GM19351 (cell line): ENCODE measurements at regions not wholly inside any gene's neighbourhood (a gene's known extent, or its start where the extent isn't known, plus 50 kb on each side); places are given as distances from the start of the nearest gene placed in this dataset.
"Not testable (repeated sequence)": the region's sequence is repeated elsewhere in the genome, so short reads cannot be mapped to it uniquely, and the experiment has no call there.

Experiments used
- ATAC-seq: cut with Tn5 transposase; IDR thresholded peaks from one replicate; pipeline ENCODE4 v1.9.1; 2021; ENCODE audit warnings: mild to moderate bottlenecking, moderate library complexity; ENCODE audit not compliant: unreplicated experiment

DNA sequence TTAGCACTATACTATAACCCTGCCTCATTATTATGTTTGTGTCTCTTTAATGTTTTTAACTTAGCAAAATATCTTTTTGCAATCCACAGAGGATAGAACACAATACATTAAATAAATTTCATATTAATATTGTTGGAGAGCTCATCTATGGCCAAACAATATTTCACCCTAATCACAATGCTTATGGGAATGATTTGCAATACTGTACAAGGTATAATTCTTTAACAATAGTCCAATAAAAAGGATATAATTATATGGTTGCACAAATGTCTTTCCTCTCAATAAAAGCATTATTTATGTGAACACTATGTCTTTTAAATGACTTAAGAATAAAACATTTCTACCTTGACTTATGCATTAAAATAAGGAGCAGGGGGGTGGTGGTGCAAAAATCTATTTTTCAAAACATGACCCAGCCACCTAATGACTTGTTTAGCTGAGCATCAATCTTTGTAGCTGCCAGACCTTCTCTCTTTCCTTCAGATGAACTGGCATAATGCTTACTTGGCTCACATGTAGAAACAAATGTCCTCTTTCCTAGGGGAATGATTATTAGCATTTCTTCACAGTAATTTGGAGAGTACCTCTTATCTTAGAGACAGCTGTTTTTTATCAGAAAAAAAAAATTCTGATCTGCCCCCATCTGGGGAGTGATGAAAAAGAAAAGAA, 1933.6 kb upstream of the LRRTM1 start:
- no peak for ATAC-seq

GRCh38 chr2:82234283-82234874, 1929.8 kb upstream of the LRRTM1 start:
- no peak for ATAC-seq

DNA sequence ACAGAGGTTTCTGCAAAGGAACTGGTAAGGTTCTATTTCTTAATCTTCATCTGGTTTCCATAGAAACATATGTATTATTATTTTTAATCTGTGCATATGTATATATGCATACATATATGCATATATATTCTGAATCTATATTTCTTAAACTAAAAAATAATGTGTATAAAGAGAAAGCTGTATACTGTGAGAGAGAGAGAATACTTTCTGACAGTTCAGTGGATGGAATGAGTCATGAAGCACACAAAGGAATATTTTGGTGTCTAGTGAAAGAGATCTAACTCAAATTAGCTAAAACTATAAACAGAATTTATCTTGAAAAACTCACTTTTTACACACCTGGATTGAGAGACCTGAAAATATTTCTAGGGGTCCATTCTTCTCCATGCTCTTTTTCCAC, 1929.3 kb upstream of the LRRTM1 start:
- ATAC-seq, result no peak

GRCh38 chr2:82230406-82230805, 1925.9 kb upstream of the LRRTM1 start:
- ATAC-seq, result no peak

DNA sequence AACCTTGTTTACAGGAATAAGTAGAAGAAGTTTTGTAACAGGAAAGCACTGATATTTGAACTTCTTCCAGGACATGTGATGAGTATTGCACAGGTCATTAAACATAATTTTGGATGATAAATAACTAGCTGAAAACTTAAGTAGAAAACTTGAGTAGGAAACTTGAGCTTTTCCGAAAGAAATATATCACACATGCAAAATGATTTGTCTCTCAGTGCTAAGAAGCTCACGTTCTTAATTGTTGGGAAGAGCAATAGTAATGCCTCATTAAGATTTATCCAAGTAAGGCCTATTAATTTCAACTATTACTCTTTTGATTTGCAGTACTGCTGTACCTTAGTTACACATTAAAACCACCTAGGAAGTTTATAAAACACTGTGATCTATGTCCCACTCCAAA, 1921.9 kb upstream of the LRRTM1 start:
- no peak for ATAC-seq

GRCh38 chr2:82224301-82224940, 1919.9 kb upstream of the LRRTM1 start:
- ATAC-seq, result no peak

DNA sequence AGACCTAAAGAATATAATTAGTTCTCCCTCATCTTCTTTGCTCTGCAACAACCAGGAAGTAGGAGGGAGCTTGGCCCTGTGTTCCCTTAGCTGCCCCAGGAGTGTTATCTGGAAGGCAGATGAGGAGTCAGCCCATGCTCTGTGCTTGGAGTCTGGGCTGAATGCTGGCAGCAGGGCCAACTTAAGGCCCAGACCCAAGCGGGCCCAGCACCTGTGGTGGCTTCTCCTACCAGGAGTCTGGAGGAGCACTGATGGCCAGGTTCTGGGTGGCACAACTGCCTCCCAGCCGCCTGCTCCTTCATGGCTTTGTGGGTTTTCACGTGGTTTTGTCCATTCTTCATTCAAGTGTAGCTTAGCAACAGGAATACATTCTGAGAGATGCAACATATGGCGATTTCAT, 1910.7 kb upstream of the LRRTM1 start:
- ATAC-seq, result no peak

- no peak for ATAC-seq
These were observed 1894.9 kb upstream of the LRRTM1 start for GRCh38 chr2:82199493-82199852.

DNA sequence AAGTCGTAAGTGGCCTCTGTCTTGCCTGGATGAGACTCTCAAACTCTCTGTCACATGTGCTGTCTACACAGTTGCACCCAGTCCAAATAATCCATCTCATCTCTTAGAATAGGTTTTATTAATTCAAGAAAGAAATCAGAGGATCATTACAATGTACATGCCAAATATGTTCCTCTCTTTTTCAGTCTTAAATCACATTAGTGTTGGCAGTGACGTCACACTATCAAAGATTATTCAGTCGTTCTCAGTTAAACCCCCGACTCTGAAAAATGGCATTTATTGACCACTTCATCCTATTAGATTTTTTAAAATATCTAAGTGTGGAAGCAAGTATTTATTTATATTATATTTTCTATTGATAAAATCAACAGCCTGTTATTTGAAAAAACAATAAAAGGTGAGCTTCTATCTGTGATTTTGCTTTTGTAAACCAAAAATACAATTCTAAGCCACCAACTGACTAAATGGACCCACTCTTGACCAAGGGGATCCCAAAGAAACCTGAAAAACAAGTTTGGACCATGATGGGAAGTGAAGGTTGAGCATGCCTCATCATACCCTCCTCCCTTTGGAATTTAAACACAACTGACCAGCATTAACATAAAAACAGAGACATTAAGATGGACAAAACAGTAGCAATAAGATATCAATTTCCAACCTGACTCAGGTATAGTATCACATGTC, 1894.4 kb upstream of the LRRTM1 start:
- ATAC-seq, result no peak

DNA sequence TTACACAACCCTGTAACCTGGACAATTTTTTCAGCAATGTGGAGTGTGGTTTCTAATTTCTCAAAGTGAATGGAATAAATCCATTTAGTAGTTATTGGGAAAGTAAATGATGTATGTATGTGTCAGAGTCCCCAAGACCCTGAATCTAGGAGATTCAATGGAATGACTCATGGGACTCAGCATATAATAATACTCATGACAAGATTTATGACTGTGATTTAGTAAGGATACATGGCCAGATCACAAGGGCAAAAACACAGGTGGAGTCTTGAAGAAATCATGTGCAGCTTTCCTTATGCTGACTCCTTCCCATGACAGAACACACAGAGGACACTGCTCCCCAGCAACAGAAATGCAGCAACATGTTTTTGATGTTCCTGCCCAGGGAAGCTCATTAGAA, 1877.7 kb upstream of the LRRTM1 start:
- no peak for ATAC-seq

- ATAC-seq, result not testable (repeated sequence)
These were observed 1870.7 kb upstream of the LRRTM1 start for GRCh38 chr2:82175210-82175609.

DNA sequence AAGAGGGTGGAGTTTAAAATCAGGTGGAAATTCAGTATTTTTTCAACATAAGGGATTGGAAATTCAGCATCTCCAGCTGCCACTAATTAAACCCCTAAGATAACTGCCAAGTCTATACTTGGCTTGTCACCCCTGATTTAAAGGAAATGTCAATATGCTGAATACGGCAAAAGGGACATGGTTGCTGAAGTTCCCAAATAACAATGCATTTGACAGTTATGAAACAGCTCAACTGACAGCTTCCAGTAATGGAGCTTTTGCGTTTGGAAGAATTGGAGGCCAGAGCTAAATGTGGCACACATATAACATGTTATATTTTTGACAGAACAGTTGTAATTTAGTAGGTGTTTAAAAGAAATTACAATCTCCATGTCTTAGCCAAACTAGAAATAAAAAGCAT, 1867.9 kb upstream of the LRRTM1 start:
- ATAC-seq, result no peak

DNA sequence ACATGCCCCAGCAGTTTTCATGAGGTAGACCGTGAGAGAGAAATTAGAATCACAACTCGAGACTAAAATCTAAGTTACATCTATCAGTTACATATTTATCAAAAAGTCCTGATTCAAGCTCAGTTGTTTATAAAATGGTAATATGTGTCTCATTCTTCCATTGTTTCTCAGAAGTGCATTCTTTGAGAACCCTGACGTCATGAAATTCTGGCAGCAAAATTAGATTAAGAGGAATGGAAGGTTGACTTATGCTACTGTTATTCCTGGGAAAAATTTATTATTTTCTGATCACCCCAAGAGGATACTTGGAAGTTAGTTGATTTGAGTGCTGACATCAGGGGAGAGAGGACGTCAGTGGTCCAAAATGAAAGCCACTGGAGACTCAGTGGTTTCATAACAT, 1864.8 kb upstream of the LRRTM1 start:
- no peak for ATAC-seq

GRCh38 chr2:82165377-82165776, 1860.8 kb upstream of the LRRTM1 start:
- no peak for ATAC-seq

- no peak for ATAC-seq
These were observed 1853.6 kb upstream of the LRRTM1 start for GRCh38 chr2:82158150-82158549.

DNA sequence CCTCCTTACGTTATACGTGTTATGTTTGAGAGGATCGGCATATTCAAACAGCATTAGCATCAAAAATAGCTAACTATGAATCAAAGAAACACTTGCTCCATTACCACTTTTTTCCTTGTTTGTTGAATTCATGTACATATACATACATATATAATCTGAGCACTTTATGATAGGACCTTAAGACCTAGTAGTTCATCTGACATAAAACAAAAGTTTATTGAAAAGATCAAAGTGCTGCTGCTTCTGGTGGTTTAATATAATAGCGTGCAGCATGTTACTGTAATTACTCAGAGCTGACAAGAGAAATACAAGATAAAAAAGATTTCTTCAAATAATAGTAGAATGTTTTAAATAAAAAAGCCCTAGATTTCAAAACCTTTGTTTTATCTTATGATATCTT, 1850.9 kb upstream of the LRRTM1 start:
- ATAC-seq, result no peak

GRCh38 chr2:82143343-82143742, 1838.8 kb upstream of the LRRTM1 start:
- no peak for ATAC-seq

DNA sequence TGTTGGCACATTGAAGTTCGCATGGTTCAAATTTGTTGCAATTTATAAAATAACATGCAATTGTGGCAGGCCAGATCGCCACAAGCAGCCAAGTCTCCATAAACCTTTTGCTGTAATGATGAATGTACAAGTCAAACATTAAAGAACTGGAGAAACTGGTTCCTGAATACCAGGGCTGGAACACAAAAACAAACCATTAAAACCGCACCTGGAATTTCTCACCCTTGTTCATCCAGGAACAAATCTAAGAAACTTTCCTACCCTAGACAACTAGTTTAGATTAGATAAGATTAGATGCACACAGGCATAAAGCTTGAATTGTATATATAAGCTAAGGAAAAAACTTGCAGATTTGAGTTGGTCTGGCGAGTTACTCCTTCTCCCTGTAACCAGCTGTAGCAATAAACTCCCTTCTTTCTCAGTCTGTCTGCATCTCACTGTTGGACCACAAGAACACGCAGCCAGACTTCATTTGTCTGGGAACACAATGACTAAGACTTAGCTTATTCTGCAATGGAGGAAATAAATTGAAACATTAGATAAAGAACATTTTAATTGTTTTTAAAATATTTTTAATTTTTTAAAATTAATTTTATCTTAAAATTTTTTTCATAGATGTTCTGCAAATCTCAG, 1835.5 kb upstream of the LRRTM1 start:
- no peak for ATAC-seq

DNA sequence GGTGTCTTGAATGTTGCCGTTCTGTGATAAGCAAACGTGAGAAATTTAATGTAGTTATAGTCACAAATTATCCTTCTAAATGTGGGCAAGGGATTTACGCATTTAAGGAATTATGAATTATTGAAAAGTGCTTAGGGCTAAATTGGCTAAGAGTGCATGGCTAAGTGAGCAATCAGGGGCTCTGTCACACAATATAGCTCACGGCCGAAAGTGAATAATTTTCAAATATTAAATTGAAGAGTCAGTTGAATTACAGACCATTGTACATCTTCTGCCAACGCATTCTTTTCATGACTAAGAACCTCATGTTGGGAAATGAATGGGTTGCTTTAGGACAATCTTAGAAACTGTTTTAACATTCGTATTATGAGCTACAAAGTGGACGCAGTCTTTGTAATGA, 1832.9 kb upstream of the LRRTM1 start:
- no peak for ATAC-seq

- no peak for ATAC-seq
These were observed 1823.5 kb upstream of the LRRTM1 start for GRCh38 chr2:82128051-82128450.

DNA sequence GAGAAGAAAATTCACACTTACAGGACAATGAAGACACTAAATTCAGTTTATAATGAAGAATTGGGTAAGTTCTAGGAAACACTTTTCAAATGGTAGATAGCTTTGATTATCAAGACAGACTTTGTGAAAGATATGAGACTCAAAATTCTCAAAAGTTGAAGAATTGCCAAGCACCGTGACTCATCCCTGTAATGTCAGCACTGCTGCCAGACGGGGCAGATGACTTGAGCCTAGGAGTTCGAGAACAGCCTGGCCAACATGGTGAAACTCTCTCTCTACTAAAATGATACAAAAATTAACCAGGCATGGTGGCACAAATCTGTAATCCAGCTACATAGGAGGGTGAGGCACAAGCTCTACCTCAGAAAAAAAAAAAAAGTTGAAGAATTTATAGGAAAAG, 1820.1 kb upstream of the LRRTM1 start:
- ATAC-seq, result no peak

GRCh38 chr2:82120654-82121053, 1816.1 kb upstream of the LRRTM1 start:
- no peak for ATAC-seq
